ENCODE measurements at regions not wholly inside any gene's neighbourhood (a gene's known extent, or its start where the extent isn't known, plus 50 kb on each side); places are given as distances from the start of the nearest gene placed in this dataset.

GRCh38 chr2:52897511-52898044, 870.0 kb upstream of the CHAC2 start:
- no peak for DNase-seq

DNA sequence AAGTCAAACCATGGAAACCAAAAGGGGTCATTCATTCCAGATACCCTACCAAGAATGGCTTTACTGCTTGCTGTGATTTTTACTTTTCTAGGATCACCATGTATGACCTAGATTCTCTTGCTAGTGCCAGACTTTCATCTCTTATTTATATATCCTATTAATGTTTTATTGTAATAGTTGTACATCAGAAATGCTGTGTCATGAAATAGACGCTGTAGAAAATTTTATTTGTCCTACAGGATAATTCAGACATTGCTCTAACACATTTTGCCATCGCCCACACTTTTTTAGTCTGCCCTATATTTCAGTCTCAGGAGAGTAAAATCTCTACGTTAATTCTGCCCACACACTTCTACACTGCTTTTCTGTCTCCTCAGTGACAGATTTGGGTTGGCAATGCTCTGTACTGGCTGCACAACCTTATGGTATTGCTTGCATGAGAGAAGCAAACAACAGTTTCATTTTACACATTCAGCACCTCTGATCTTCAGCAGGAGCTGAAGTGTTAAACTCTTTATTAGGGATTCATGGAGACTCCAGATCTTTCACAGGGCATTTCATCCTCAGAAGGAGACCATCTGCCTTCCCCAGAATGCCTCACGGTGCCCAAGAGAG, 871.8 kb upstream of the CHAC2 start:
- DNase-seq: no peak

DNA sequence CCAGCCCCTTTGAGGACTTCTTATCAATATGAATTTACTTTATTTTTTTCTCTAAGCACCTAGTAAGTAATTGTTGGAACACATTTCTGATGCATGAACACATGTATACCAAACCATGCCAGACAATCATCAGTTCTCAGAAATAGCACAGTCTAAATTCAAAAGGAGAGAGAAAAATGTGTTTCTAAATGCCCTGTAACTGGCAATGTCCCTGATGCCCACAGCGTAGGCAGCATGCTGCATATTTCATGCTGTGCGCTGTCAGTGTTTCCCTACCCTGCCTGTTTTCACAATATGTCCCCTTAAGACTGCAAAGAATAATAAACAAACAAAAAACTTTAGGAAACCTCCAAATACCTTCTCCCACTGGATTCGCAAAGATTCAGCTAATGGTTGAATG, 881.0 kb upstream of the CHAC2 start:
- no peak for DNase-seq

GRCh38 chr2:52884761-52885352, 882.7 kb upstream of the CHAC2 start:
- no peak for DNase-seq

GRCh38 chr2:52882974-52883373, 884.6 kb upstream of the CHAC2 start:
- no peak for DNase-seq

DNA sequence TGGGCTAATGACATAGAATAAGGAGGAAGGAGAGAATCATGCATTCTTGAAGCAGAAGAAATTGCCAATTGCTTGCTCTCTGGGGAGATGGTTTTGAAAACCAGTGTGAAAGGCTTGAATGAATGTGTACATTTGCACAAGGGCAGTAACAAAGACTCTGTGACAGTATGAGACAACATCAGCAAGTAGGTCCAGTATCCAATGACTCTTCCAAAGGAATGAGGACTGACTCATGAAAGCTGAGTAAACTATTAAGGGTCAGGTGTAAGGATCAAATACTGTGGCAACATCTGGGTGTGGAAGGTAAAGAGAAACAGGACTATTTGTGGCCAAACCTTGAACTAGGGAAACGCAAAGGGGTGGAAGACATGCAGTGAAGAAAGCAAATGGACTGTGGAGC, 886.0 kb upstream of the CHAC2 start:
- no peak for DNase-seq

GRCh38 chr2:52880872-52881271, 886.7 kb upstream of the CHAC2 start:
- no peak for DNase-seq

GRCh38 chr2:52879561-52879960, 888.0 kb upstream of the CHAC2 start:
- no peak for DNase-seq

DNA sequence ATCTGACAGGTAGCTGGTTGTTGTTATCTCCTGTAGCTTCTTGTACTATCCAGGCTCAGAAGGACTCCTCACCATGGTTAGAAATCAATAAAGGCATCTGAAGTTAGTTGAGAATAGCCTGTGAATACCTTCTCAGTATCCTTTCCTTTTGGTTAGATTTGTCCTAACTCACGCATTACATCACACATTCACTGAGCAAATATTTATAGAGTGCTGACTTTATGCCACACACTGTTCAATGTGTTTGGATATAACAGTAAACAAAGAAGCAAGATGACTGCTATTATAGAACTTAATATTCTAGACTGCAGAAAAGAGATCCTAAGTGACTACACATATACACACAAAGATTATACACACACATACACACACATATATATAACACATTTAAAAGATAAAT, 889.9 kb upstream of the CHAC2 start:
- DNase-seq: no peak

DNA sequence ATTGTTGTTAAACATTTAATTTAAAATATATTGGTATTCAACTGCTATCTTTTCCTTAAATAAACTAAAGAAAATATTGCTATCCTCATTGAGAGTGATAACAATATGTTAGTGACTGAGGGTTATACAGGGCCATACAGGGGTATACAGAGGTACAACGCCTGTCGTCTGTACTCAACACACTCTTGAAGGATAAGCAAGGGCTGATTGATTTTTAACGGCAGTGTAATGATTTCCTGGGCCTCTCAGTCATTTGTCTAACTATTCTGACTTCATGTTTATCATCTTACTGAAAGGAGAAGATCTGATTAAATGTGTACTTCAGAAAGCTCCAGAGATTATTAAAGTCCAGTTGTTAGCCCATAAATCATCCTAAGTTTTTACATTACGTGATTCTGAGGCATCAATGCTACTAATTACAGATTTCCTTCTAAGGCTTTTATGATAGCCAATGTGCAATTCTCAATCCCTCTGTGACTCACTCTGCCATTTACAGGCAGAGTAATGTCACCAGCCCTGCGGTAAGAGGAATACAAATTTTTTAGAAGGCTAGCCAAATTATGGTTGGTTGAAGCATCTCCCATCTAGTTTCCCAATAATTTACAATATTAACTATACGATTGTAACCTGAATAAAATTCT, 893.0 kb upstream of the CHAC2 start:
- no peak for DNase-seq

- no peak for DNase-seq
Measured at GRCh38 chr2:52862801-52863200, 904.8 kb upstream of the CHAC2 start.

DNA sequence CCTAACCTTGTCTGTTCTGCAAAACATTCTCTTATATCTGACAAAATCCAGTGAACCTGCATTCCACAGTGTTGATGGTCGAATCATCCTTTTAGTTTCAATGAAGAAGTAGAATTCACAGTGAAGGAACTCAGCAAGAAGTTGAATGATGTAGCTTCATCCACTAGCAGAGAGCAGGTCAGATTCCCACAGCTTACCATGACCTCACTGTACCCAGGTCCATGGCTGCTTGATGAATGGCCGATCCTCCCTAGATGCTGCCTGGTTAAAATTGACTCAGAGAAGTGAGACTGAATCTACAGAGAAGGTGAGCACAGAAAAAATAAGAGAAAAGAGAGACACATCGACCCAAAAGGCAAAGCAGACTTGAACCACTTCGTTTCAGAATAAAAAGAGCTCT, 906.0 kb upstream of the CHAC2 start:
- DNase-seq: no peak

- no peak for DNase-seq
Measured at GRCh38 chr2:52859065-52859464, 908.5 kb upstream of the CHAC2 start.

- no peak for DNase-seq
Measured at GRCh38 chr2:52857722-52858121, 909.9 kb upstream of the CHAC2 start.

DNA sequence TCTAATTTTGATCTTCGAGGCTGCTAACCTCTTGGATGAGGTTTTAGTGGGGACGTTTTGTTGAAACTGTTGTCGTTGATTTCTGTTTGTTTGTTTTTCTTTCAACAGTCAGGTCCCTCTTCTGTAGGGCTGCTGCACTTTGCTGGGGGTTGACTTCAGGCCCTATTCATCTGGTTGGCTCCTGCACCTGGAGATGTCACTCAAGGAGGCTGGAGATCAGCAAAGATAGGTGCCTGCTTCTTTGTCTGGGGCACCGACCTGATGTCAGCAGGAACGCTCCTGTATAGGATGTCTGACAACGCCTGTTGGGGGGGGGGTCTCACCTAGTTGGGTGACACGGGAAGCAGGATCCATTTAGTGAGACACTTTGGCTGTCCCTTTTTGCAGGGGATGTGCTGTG, 915.6 kb upstream of the CHAC2 start:
- DNase-seq: no peak

- DNase-seq: no peak
Measured at GRCh38 chr2:52844701-52845423, 922.7 kb upstream of the CHAC2 start.

- DNase-seq: no peak
Measured at GRCh38 chr2:52835909-52836308, 931.7 kb upstream of the CHAC2 start.

DNA sequence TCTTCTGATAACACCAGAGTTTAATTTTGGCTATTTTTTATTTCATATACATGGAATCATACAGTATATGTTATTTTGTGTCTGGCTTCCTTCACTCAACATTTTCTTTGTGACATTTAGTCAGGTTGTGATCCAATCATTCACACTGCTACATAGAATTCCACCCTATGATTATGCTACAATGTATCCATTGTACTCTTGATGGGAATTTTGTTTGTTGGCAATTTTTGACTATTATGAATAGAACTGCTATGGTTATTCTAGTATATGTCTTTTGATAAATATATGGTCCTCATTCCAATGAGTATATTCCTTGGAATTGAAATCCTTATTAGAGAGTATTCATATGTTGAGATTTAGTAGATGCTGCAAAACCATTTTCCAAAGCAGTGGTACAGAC, 936.4 kb upstream of the CHAC2 start:
- DNase-seq: no peak

DNA sequence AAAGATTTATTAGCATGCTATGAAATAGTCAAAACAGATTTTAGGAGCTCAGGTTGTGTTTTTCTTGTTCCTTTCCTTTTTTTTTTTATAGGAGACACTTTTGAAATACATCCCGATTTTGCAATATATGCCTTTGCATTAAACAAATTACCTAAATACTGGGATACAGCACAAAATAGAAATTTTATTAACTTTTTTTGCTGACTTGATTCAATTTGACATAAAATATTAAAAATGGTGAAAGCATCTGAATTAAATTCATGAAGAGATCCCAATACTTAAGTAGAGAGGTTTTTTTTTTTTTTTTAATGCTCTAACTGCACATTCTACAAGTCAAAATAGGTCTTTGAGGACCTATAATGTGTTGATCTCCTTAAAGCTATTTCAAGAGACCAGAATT, 939.5 kb upstream of the CHAC2 start:
- no peak for DNase-seq

- DNase-seq: no peak
Measured at GRCh38 chr2:52821631-52822030, 946.0 kb upstream of the CHAC2 start.

- DNase-seq: no peak
Measured at GRCh38 chr2:52818958-52819357, 948.6 kb upstream of the CHAC2 start.

DNA sequence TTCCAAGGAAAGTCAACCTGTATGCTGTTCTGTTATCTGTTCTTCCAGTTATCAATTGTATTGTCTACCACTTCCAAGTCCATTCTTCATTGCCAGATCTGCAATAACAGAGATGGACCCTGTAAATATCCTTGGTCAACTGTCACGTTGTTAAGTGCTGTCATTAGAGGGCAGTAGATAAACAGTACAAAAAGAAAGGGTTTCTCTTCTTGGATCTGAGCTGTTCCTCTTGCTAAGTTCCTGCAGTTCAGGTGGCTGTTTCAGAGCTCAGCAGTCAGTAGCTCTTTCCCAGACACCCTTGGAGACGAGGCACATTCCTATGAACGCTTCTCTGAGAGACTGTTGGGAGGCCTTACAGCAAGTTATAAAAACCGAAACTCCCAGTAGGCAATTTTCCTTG, 957.1 kb upstream of the CHAC2 start:
- DNase-seq: no peak

DNA sequence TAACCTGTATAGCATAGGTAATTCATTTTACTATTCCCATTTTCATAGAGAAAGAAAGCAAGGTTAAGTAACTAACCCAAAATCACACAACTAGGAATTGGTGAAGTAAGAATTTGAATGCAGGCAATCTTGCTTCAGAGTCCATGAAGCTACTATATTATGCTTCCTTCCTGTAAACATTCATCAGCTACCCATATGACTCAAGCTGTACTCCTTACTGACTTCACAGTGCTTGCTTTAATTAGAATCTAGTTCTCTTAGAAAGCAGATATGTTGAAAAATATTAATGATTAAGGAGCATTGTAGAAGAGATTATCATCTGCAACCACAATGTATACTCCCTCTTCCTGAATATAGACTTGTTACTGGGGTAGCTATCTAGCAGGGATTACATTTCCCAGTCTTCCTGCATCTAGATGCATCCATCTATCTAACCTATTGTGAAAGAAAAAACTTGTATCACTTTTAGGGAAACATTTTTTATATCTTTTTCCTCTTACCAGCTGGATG, 961.6 kb upstream of the CHAC2 start:
- DNase-seq: no peak

DNA sequence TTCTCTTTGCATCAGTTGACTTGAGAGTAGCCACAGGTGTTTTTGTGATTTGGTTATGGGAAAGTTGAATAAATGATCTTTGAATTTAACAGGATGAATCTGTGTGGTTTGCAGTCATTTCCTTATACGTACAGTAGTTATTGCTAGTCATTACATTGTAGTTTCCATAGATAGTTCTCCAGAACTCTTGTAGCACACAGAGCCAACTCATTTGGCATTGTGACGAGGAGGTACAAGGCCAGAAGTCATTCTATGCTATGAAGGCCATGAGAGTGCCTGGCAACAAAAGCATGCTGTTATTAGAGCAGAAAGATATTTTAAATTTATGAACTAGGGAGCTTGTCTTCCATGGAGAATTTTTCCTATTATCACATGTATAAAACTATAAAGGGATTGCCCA, 973.0 kb upstream of the CHAC2 start:
- DNase-seq: no peak

Measured in stimulated activated CD4-positive, alpha-beta T cell treated with anti-CD3 and anti-CD28 coated beads, Interleukin-15, amount 100 ng/mL, for 24 hours (primary cell).